T-helper 1 cell treated with Interleukin-12 subunit alpha and Interleukin-12 subunit beta and Interleukin-4 antibody, amounts not matched to agents 30 μg/mL and 1 μg/mL, for 36 hours (primary cell): ENCODE measurements at regions not wholly inside any gene's neighbourhood (a gene's known extent, or its start where the extent isn't known, plus 50 kb on each side); places are given as distances from the start of the nearest gene placed in this dataset.

Experiments used
- H3K27ac Mint-ChIP-seq: one replicate; pipeline ENCODE4 v1.8.0; 2021; ENCODE audit warnings: mild to moderate bottlenecking, mixed read lengths
- H3K27me3 Mint-ChIP-seq: one replicate; pipeline ENCODE4 v1.8.0; 2021; ENCODE audit warnings: low read depth, mixed read lengths
- H3K36me3 Mint-ChIP-seq: one replicate; pipeline ENCODE4 v1.8.0; 2021; ENCODE audit warnings: low read depth, mixed read lengths
- H3K4me1 Mint-ChIP-seq: one replicate; pipeline ENCODE4 v1.8.0; 2021; ENCODE audit warnings: low read depth, mixed read lengths
- H3K4me3 Mint-ChIP-seq: one replicate; pipeline ENCODE4 v1.8.0; 2021; ENCODE audit warnings: mild to moderate bottlenecking, moderate library complexity, mixed read lengths
- H3K9me3 Mint-ChIP-seq: one replicate; pipeline ENCODE4 v1.8.0; 2021; ENCODE audit warnings: mixed read lengths

DNA sequence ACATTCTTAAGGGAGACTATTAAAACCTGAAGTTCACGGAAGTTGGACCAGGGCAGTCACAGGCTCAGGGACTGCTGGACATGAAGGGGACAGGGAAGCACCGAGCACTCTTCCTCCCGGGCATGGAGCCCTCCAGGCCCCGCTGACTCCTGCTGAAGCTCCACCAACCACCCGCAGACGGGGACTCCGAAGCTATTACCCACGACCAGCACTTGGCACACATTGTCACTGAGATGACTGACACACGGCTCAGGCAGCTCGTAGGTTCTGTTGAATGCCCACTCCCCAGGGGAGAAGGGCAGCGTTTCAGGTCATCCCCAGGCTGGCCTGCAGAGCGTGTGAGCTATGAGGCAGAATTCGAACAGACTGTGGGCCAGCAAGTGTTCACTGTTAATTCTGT is 234.8 kb downstream of the NDUFA10 start:
- H3K27me3 Mint-ChIP-seq: peaks cover 9% of the 10 kb centered on the region
- no peak overlapping the region for H3K27ac Mint-ChIP-seq
- peaks cover 4% of the 10 kb centered on the region for H3K9me3 Mint-ChIP-seq
- no peaks in the 10 kb centered on the region for H3K36me3 Mint-ChIP-seq
- no peaks in the 10 kb centered on the region for H3K4me1 Mint-ChIP-seq
- no peak overlapping the region for H3K4me3 Mint-ChIP-seq

DNA sequence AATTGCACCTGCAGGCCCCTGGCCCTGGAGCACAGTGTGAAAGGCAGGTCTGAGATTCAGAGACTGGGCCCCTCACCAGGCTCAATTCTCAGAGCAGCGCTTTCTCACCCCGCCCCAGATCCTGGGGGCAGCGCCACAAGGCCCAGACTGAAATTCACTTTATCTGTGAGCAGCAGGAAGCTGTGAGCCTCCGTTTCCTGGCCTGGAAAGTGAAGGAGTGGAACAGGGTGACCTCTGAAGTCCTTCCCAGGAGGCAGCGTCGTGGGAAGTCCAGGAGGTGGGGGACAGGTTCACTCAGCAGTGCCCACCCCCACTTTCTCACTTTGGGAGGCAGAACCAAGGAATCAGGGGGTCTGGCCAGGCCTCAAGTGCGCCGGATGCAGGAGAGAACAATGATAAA is 235.4 kb downstream of the NDUFA10 start:
- Mint-ChIP-seq H3K36me3 (no peaks in the 10 kb centered on the region), H3K27ac (no peak overlapping the region), H3K4me1 (no peaks in the 10 kb centered on the region), H3K4me3 (no peak overlapping the region), H3K27me3 (peaks cover 15% of the 10 kb centered on the region), H3K9me3 (peaks cover 4% of the 10 kb centered on the region)

DNA sequence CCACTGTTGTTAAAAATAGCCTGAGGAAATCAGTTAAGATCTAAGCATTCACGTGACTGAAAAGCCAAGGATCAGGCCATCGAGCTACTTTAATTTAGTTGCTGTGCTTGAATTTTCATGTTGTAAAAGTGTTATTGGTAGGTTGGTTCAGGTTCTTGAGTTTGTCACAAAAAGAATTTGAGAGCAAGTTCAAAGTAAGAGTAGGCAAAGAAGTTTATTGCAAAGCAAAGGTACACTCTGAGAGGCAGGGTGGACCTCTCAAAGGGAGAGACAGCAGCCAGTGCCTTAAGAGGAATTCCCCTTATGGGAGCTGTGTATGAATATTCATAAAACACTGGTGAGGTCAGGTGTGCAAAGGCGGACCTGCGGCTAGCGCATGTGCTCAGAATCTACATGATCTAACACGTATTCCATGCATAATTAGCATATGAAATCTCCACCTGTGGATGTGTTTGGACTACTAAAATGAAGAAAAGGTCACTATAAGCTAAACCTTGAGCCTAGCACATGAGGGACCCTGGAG is 236.5 kb downstream of the NDUFA10 start:
- Mint-ChIP-seq H3K9me3 (peaks cover 4% of the 10 kb centered on the region), H3K27me3 (peaks cover 22% of the 10 kb centered on the region), H3K4me3 (no peak overlapping the region), H3K4me1 (no peaks in the 10 kb centered on the region), H3K36me3 (no peaks in the 10 kb centered on the region), H3K27ac (no peak overlapping the region)

DNA sequence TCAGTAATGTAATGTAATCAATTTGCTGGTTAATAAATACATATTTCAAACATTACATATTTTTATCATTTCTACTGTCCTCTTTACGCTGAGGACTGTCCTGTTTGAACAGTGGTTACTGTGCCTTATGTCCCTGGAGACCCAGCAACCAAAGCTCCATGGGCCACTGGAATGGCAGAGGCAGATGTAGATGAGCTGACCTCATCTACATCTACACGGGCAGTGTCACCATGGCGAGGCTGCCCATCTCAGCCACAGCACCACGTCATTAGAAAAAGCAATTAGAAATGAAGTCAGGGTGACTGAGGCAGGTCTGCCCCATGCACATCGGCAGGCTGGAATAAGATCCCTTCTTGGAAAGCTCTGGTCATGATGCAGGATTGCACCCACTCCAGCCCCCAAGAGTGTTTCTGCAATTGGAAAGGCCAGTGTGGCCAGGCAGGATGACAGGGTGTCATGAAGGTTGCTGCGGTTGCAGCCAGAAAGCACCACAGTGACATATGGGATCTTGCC is 237.5 kb downstream of the NDUFA10 start:
- Mint-ChIP-seq H3K4me3 (no peak overlapping the region), H3K36me3 (no peaks in the 10 kb centered on the region), H3K27ac (no peak overlapping the region), H3K27me3 (peaks cover 28% of the 10 kb centered on the region), H3K9me3 (peaks cover 4% of the 10 kb centered on the region), H3K4me1 (no peaks in the 10 kb centered on the region)

DNA sequence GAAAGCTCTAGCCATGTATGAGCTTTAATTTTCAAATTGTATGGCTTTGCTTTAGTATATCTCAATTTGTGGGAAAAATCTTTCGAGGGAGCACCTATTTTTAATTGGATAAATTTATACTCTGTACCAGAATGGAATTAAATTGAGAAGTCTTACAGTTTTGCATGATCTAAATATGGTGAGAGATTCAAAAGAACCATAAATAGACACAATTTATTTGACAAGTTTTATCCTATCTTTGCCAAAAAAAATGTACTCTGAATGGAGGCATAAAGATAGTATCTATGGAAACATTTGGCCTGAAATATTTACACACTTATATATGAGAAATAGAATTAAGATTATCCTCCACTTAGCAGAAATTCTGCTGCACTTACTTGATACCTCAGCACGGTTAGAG is 238.4 kb downstream of the NDUFA10 start:
- Mint-ChIP-seq H3K27ac (no peak overlapping the region), H3K9me3 (peaks cover 4% of the 10 kb centered on the region), H3K27me3 (peaks cover 28% of the 10 kb centered on the region), H3K36me3 (no peaks in the 10 kb centered on the region), H3K4me3 (no peak overlapping the region), H3K4me1 (no peaks in the 10 kb centered on the region)

DNA sequence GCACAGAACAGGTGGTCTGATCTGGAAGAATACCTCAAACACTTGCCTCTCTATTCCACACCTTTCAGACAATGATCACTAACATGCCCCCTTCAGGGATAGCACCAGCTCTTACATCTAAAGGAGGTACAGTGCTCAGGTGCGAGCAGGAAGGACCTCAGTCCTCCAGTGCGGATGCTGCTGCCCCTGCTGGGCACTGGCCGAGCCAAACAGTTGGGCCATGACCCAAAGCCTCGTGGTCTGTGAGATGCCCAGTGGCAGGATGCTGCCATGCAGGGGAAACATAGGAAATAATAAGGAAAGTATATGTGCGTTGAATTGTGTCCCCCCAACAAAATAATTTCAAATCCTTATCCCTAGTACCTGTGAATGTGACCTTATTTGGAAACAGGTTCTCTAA is 243.7 kb downstream of the NDUFA10 start:
- Mint-ChIP-seq H3K36me3 (no peaks in the 10 kb centered on the region), H3K27ac (no peak overlapping the region), H3K27me3 (peaks cover 28% of the 10 kb centered on the region), H3K9me3 (peaks cover 4% of the 10 kb centered on the region), H3K4me3 (no peak overlapping the region), H3K4me1 (no peaks in the 10 kb centered on the region)

DNA sequence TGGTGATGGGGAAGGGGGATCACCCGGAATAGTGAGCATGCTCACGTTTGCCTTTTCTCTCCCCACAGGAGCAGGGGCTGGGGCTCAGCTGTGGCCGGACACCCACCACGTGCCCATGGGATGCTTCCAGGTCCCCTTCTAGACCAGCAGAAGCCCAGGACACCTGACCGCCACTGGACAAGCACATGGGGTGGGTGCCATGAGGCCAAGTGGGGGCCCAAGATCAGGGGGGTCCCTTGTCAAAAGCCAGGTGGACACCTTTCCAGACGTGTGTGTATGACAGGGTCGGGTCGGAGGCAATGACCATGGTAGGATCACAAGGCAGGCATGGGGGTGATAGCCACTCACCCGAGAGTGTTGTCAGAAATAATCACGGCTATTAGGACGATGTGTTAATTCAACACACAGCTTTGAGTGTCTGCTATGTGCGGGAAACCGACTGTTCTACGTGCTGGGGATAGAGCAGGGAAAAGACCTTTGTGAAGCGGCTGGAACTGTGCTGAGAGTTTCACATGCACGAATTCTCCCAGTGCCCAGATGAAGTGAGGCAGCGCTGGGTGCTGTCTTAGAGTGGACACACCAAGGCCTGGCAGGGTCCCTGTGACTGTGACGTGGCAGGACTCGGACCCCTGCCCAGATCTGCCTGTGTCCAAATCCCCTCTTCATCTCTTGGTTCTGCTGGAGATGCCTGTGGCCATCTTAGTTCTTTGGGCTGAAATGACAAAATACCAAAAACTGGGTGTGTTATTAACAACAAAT is 244.7 kb downstream of the NDUFA10 start:
- no peaks in the 10 kb centered on the region for H3K4me1 Mint-ChIP-seq
- no peaks in the 10 kb centered on the region for H3K9me3 Mint-ChIP-seq
- no peak overlapping the region for H3K4me3 Mint-ChIP-seq
- peaks cover 20% of the 10 kb centered on the region for H3K27me3 Mint-ChIP-seq
- H3K36me3 Mint-ChIP-seq: no peaks in the 10 kb centered on the region
- H3K27ac Mint-ChIP-seq: no peak overlapping the region

DNA sequence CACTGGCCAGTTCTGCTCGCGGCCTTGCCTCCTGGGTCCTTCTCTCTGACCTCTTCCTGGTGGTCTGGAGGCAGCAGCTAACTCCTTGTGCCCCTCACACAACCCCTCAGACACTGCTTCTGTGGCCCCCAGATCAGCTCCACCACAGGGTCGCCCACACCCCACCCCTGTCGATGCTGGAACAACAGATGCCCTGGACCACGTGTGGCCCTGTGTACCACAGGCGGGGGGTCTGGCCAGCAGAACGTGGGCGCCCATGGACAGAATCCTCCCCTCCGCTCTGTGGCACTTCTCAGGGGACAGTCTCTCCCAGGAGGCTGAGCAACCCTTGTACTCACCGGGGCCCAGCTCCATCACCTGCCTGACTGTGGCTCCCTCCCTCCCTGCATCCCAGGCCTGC is 245.6 kb downstream of the NDUFA10 start:
- no peaks in the 10 kb centered on the region for H3K36me3 Mint-ChIP-seq
- peaks cover 12% of the 10 kb centered on the region for H3K27me3 Mint-ChIP-seq
- no peak overlapping the region for H3K27ac Mint-ChIP-seq
- no peak overlapping the region for H3K4me3 Mint-ChIP-seq
- H3K9me3 Mint-ChIP-seq: no peaks in the 10 kb centered on the region
- H3K4me1 Mint-ChIP-seq: no peaks in the 10 kb centered on the region

DNA sequence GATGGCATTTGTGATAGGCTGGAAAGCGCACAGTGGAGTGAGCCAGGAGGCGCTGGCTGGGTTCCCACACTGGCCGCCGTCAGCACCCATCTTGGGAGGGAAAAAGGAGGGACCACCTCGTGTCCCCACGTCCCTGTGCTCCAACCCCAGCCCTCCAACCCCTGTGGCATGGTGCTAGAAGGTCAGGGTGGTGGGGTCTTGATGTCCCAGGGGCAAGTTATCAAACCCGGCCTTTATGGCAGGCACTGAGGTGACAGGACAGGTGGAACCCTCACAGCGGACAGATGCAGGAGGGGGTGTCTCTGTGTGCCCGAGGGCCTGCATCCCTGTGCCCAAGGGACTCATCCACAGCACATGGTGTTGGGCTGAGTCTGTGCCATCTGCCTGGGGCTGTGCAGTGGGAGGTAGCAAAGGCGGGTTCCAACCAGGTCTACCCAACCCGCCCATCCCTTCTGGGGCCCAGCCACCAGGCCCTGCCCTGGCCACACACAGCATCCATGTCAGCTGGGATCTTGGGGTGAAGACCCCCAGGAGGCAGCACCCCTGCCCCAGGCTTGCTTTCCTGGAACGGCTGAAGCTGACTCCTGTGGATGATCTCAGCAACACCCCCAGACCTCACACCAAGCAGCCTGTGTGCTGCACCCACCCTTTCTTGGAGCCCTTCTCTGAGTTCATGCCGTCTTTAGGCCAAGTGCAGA is 246.1 kb downstream of the NDUFA10 start:
- Mint-ChIP-seq H3K27ac (no peak overlapping the region), H3K27me3 (peaks cover 10% of the 10 kb centered on the region), H3K36me3 (no peaks in the 10 kb centered on the region), H3K4me3 (no peak overlapping the region), H3K9me3 (no peaks in the 10 kb centered on the region), H3K4me1 (no peaks in the 10 kb centered on the region)

DNA sequence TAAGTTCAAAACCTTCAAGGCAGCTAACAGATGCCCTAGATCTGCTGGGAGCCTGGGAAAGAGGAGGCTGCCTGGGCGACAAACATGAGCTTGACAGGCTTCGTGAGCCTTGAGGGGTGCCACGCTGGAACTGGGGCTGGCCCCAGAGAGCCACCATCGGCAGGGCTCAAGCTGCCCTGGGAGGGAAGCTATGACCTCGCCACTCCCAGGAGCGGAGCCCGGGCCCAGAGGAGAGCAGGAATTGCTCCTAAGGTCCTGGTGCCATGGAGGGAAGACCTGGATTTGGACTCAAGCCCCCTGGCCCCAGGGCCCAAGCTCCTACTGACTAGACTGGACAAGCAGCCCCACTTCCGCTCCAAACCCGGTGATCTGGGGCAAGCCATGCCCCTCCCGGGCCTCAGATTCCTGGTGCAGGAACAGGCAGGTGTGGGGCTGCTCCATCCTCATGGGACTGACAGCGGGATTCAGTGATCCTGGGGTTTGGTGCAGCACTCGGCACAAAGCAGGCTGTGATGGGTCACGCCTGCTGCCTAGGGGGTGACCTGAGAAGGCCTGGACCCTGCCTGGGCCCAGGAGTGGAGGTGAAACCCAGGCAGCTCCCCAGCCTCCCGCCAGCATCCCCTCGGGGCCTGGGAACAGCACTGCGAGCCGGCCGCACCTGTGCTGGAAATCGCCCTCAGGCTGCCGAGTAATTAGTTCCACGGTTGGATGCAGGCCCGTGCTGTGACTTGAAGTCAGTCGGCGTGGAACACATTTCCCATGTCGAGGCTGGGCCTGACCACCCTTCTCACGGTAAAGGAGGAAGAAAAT is 246.9 kb downstream of the NDUFA10 start:
- Mint-ChIP-seq H3K27me3 (peaks cover 4% of the 10 kb centered on the region), H3K27ac (no peak overlapping the region), H3K4me1 (no peaks in the 10 kb centered on the region), H3K9me3 (no peaks in the 10 kb centered on the region), H3K4me3 (no peak overlapping the region), H3K36me3 (no peaks in the 10 kb centered on the region)

DNA sequence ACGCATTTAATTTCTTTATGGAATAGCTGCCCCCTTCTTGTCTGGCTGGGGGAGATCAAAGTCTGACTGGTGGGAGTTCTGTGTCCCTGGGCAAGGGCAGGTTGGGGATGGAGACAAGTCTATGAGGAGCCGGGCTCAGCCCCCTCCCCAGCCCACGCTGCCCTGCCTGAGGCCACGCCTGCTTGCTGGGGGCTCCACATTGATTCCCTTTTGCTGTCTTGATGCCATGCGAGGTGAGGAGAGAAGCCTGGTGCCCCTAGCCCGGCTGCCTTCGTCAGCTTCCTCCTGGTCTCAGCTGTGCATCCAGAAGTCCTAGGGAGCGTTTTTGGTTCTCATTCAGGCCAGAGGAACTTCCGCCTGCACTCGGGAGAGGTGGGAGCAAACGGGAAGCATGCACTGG is 247.9 kb downstream of the NDUFA10 start:
- Mint-ChIP-seq H3K4me3 (no peak overlapping the region), H3K9me3 (no peaks in the 10 kb centered on the region), H3K27me3 (no peaks in the 10 kb centered on the region), H3K27ac (no peak overlapping the region), H3K36me3 (no peaks in the 10 kb centered on the region), H3K4me1 (no peaks in the 10 kb centered on the region)

DNA sequence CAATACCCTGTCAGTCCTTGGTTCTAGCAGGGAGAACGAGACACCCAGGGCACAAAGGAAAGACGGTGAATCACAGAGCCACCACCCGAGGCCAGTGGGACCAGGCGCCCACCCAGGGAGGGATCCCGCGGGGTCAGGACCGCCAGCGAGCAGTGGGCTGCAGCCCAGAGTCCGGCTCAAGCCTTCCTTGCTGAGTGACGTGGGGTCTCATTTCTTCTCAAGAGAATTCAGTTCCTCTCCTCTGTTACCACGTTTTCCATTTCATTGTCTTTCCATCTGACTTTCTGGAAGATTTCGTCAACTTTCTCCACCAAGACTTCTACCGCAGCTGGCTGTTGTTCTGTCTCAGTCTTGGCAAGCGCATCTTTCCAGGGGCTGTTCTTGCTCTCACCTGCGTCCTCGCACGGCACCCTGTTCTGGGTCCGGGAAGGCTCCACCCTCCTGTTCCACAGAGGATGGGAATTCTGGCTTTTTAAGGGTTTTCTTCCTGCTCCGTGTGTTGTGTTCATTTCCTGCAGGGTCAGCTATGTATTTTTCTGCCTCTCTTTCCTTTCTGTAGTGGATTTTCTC is 248.6 kb downstream of the NDUFA10 start:
- no peak overlapping the region for H3K4me3 Mint-ChIP-seq
- H3K36me3 Mint-ChIP-seq: no peaks in the 10 kb centered on the region
- peaks cover 3% of the 10 kb centered on the region for H3K9me3 Mint-ChIP-seq
- no peaks in the 10 kb centered on the region for H3K4me1 Mint-ChIP-seq
- H3K27me3 Mint-ChIP-seq: no peaks in the 10 kb centered on the region
- H3K27ac Mint-ChIP-seq: no peak overlapping the region

DNA sequence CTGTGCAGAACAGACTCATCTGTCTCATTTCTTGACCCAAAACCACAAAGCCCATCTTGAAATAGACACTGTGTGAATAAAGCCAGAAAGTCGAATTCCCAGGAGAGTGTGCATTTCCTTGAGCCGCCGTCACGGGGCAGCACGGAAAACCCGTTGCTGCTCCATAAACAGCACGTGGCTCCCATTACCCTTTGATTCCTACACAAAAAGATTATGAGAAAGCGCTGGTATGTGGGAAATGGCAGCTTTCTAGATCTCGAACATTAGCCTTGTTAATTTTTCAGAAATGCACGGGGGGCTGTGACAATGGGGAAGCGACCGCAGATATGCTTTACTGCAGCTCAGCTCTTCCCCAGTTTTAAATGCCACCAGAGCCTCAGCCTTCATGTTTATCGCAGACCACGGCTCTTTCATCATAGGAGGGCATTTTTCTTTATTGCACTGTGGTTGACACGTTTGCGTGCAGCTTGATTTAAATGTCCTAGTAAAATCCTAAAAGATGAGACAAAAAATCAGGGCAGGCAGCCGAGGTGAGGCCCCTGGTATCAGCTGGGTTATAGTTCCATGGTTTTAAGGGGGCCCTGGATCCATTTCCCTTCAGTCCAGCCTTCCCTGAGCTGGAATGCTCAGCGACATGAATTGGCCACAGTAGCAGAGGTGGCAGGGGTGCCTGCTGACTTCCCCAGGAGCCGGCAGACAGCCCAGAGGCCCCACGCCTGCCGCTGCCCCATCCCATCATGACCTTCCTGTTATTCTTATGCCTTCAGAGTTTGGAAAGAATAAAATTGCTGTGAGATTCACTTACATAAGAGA is 249.3 kb downstream of the NDUFA10 start:
- no peak overlapping the region for H3K27ac Mint-ChIP-seq
- H3K4me1 Mint-ChIP-seq: no peaks in the 10 kb centered on the region
- peaks cover 4% of the 10 kb centered on the region for H3K9me3 Mint-ChIP-seq
- H3K36me3 Mint-ChIP-seq: no peaks in the 10 kb centered on the region
- H3K27me3 Mint-ChIP-seq: no peaks in the 10 kb centered on the region
- no peak overlapping the region for H3K4me3 Mint-ChIP-seq
